ENCODE measurements at regions not wholly inside any gene's neighbourhood (a gene's known extent, or its start where the extent isn't known, plus 50 kb on each side); places are given as distances from the start of the nearest gene placed in this dataset.

DNA sequence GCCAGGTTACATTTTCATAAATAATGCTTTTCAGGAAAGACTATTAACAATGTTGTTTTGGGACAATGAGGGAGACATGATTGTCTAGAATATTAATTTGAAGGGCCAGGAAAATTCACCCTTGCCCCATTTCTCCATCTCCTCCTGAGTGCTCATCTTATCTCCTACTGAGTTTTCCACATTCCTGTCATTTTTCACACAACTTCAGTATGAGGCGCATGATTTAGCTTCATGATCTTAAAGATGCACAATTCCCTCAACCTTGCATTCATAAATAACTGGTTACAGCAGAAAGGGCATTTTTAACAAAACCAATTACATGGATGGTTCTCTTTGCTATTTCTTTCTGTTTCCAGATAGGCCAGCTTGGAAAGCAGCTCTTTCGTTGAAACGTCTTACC is 1699.2 kb upstream of the IGFBP7 start:
- DNase-seq (ENCODE audit: low read depth) = no peak
- TF ChIP-seq, protein P1, sequence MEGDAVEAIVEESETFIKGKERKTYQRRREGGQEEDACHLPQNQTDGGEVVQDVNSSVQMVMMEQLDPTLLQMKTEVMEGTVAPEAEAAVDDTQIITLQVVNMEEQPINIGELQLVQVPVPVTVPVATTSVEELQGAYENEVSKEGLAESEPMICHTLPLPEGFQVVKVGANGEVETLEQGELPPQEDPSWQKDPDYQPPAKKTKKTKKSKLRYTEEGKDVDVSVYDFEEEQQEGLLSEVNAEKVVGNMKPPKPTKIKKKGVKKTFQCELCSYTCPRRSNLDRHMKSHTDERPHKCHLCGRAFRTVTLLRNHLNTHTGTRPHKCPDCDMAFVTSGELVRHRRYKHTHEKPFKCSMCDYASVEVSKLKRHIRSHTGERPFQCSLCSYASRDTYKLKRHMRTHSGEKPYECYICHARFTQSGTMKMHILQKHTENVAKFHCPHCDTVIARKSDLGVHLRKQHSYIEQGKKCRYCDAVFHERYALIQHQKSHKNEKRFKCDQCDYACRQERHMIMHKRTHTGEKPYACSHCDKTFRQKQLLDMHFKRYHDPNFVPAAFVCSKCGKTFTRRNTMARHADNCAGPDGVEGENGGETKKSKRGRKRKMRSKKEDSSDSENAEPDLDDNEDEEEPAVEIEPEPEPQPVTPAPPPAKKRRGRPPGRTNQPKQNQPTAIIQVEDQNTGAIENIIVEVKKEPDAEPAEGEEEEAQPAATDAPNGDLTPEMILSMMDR (IDR thresholded peaks at IDR 0.05; ENCODE audit: insufficient read depth, low read length) = no peak
- no peak overlapping the region for H3K4me3 ChIP-seq (ENCODE audit: low read depth, low read length)

- DNase-seq (ENCODE audit: low read depth) = no peak
- H3K4me3 ChIP-seq (ENCODE audit: low read depth, low read length) = no peak overlapping the region
- TF ChIP-seq, protein P1 (IDR thresholded peaks at IDR 0.05; ENCODE audit: insufficient read depth, low read length) = no peak
Observed at GRCh38 chr4:58808817-58809216, 1698.6 kb upstream of the IGFBP7 start.

GRCh38 chr4:58807843-58808615 is 1697.8 kb upstream of the IGFBP7 start:
- TF ChIP-seq, protein P1 (IDR thresholded peaks at IDR 0.05; ENCODE audit: insufficient read depth, low read length) = no peak
- no peak for DNase-seq (ENCODE audit: low read depth)
- H3K4me3 ChIP-seq (ENCODE audit: low read depth, low read length) = no peak overlapping the region

GRCh38 chr4:58776627-58777026 is 1666.4 kb upstream of the IGFBP7 start:
- TF ChIP-seq, protein P1 (IDR thresholded peaks at IDR 0.05; ENCODE audit: insufficient read depth, low read length) = no peak
- H3K4me3 ChIP-seq (ENCODE audit: low read depth, low read length) = no peak overlapping the region
- no peak for DNase-seq (ENCODE audit: low read depth)

DNA sequence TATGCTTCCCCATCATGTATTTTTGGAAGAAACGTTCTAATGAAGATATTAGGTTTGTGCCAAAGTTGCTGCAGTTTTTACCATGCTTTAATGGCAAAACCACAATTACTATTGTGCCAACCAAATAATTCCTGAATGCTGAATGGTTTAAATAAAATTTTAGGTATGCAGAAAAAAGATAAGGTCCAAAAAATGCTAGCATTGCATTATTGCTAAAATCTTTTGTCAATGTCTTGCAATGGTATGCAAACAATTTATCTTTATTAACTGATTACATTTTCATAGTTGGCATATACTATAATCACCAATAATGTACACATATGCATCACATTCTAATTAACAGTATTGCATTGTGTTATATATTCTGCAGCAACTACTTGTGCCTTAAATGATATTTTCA is 1657.4 kb upstream of the IGFBP7 start:
- DNase-seq (ENCODE audit: low read depth) = no peak
- TF ChIP-seq, protein P1 (IDR thresholded peaks at IDR 0.05; ENCODE audit: insufficient read depth, low read length) = no peak

DNA sequence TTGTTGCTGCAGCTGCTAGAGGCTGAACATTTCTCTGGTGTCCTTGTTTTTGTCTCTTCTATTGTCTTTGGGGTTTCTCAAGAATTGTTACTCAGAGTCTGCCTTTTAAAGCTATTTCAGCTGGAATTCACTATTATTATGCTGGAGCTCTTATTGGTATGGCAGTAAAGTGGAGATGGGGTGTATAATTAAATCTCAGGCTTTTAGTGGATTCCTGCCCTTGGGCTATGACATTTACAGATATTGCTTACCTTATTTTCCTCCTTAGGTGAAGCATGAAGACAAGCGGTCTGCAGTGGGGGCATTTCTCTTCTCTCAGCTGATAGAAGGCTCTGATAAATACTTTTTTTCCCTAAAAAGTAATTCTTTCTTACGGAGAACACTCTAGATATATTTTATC is 1656.6 kb upstream of the IGFBP7 start:
- TF ChIP-seq, protein P1 (IDR thresholded peaks at IDR 0.05; ENCODE audit: insufficient read depth, low read length) = no peak
- DNase-seq (ENCODE audit: low read depth) = no peak
- H3K4me3 ChIP-seq (ENCODE audit: low read depth, low read length) = no peak overlapping the region

More for the DNA sequence above, 1657.4 kb upstream of the IGFBP7 start:
- H3K4me3 ChIP-seq (ENCODE audit: low read depth, low read length) = no peak overlapping the region

- no peak overlapping the region for H3K4me3 ChIP-seq (ENCODE audit: low read depth, low read length)
- DNase-seq (ENCODE audit: low read depth) = no peak
- TF ChIP-seq, protein P1 (IDR thresholded peaks at IDR 0.05; ENCODE audit: insufficient read depth, low read length) = no peak
Observed at GRCh38 chr4:58761563-58761962, 1651.4 kb upstream of the IGFBP7 start.
